Suprapubic skin (tissue), 4 donors: ENCODE measurements at regions not wholly inside any gene's neighbourhood (a gene's known extent, or its start where the extent isn't known, plus 50 kb on each side); places are given as distances from the start of the nearest gene placed in this dataset.

Experiments used
- DNase-seq, 2 donors: peaks; one replicate each; pipeline ENCODE4 v3.0.0-alpha.2; 2019; ENCODE audit warnings: low spot score in 2 of 2
- H3K27ac ChIP-seq: fragments of 200-600 bp; sonication (generic); one replicate; pipeline ENCODE4 v1.5.1; 2019
- H3K27me3 ChIP-seq: fragments of 200-600 bp; sonication (generic); one replicate; pipeline ENCODE4 v1.5.1; 2019
- H3K36me3 ChIP-seq: fragments of 200-600 bp; sonication (generic); one replicate; pipeline ENCODE4 v1.5.1; 2019
- H3K4me1 ChIP-seq: fragments of 200-600 bp; sonication (generic); one replicate; pipeline ENCODE4 v1.5.1; 2019
- H3K4me3 ChIP-seq: fragments of 200-600 bp; sonication (generic); one replicate; pipeline ENCODE4 v1.5.1; 2019; ENCODE audit warnings: mild to moderate bottlenecking
- H3K9me3 ChIP-seq: fragments of 200-600 bp; sonication (generic); one replicate; pipeline ENCODE4 v1.5.1; 2019
- CTCF ChIP-seq, 2 donors: fragments of 200-600 bp in 1 of 2; fragments of 450-650 bp in 1 of 2; sonication (generic) in 1 of 2; IDR thresholded peaks; one replicate each; pipeline ENCODE4 v1.5.1; 2016 to 2019; ENCODE audit warnings: antibody characterized with exemption in 2 of 2, mild to moderate bottlenecking in 1 of 2, moderate library complexity in 1 of 2
- EP300 ChIP-seq: sonication (generic); formaldehyde crosslinking; IDR thresholded peaks from one replicate; pipeline ENCODE4 v1.6.1; 2017; ENCODE audit warnings: antibody characterized with exemption
- POLR2A ChIP-seq, 2 donors: fragments of 450-650 bp; IDR thresholded peaks; one replicate each; pipeline ENCODE4 v1.6.1; 2017; ENCODE audit warnings: antibody characterized with exemption in 2 of 2, mild to moderate bottlenecking in 2 of 2, moderate library complexity in 2 of 2
- POLR2AphosphoS5 ChIP-seq, 3 donors: sonication (generic); formaldehyde crosslinking; IDR thresholded peaks; one replicate each; pipeline ENCODE4 v1.6.1; 2017; ENCODE audit warnings: antibody characterized with exemption in 3 of 3
- WGBS: methylation state at CpG from one replicate; pipeline ENCODE4 v1.1.5; 2018; 5-methylcytosine and 5-hydroxymethylcytosine counted together

- H3K4me1 ChIP-seq = peaks cover 77% of the 10 kb centered on the region
- DNase-seq = no peak
- TF ChIP-seq EP300 = no peak
- TF ChIP-seq POLR2AphosphoS5 (IDR thresholded peaks at IDR 0.05) = peak in 1 of 3 donors; percentile 40
- peak overlapping the region; percentile 29 for H3K4me3 ChIP-seq
- no peaks in the 10 kb centered on the region for H3K9me3 ChIP-seq
- no peaks in the 10 kb centered on the region for H3K27me3 ChIP-seq
- peak overlapping the region; percentile 89 for H3K27ac ChIP-seq
- WGBS = 22% methylated on average over 8 of the region's 8 CpGs
- no peaks in the 10 kb centered on the region for H3K36me3 ChIP-seq
Observed at GRCh38 chr9:694403-695154, 146.9 kb upstream of the DMRT1 start.

- WGBS = 40% methylated on average over 4 of the region's 4 CpGs
- no peaks in the 10 kb centered on the region for H3K36me3 ChIP-seq
- no peaks in the 10 kb centered on the region for H3K27me3 ChIP-seq
- H3K9me3 ChIP-seq = no peaks in the 10 kb centered on the region
- no peak for TF ChIP-seq EP300
- no peak for TF ChIP-seq POLR2AphosphoS5 (IDR thresholded peaks at IDR 0.05)
- no peak for TF ChIP-seq POLR2A (IDR thresholded peaks at IDR 0.05)
- TF ChIP-seq CTCF (IDR thresholded peaks at IDR 0.05) = no peak
- peaks cover 76% of the 10 kb centered on the region for H3K4me1 ChIP-seq
- peak overlapping the region; percentile 89 for H3K27ac ChIP-seq
- no peak for DNase-seq
- no peak overlapping the region for H3K4me3 ChIP-seq
Observed at GRCh38 chr9:695252-695651, 146.2 kb upstream of the DMRT1 start.

GRCh38 chr9:696332-697323 lies 144.9 kb upstream of the DMRT1 start:
- Histone ChIP-seq H3K36me3 (no peaks in the 10 kb centered on the region), H3K27me3 (no peaks in the 10 kb centered on the region), H3K4me3 (no peak overlapping the region), H3K27ac (peak overlapping the region; percentile 89), H3K4me1 (peaks cover 75% of the 10 kb centered on the region), H3K9me3 (no peaks in the 10 kb centered on the region)
- 25% methylated on average over 9 of the region's 9 CpGs for WGBS
- TF ChIP-seq POLR2A (IDR thresholded peaks at IDR 0.05) (no peak), POLR2AphosphoS5 (IDR thresholded peaks at IDR 0.05) (peak in 1 of 3 donors; percentile 9)
- DNase-seq = no peak

- peaks cover 58% of the 10 kb centered on the region for H3K4me1 ChIP-seq
- H3K36me3 ChIP-seq = no peaks in the 10 kb centered on the region
- H3K9me3 ChIP-seq = no peaks in the 10 kb centered on the region
- no peak for DNase-seq
- no peaks in the 10 kb centered on the region for H3K27me3 ChIP-seq
- 94% methylated on average over 5 of the region's 5 CpGs for WGBS
- no peak overlapping the region for H3K27ac ChIP-seq
- no peak overlapping the region for H3K4me3 ChIP-seq
- TF ChIP-seq POLR2AphosphoS5 (IDR thresholded peaks at IDR 0.05) (no peak), POLR2A (IDR thresholded peaks at IDR 0.05) (no peak)
Observed at GRCh38 chr9:698276-698675, 143.2 kb upstream of the DMRT1 start.

- no peak overlapping the region for H3K27ac ChIP-seq
- H3K36me3 ChIP-seq = no peaks in the 10 kb centered on the region
- no peaks in the 10 kb centered on the region for H3K27me3 ChIP-seq
- no peak for DNase-seq
- no peaks in the 10 kb centered on the region for H3K9me3 ChIP-seq
- WGBS = 80% methylated on average over 6 of the region's 6 CpGs
- H3K4me1 ChIP-seq = peaks cover 57% of the 10 kb centered on the region
- H3K4me3 ChIP-seq = no peak overlapping the region
- TF ChIP-seq CTCF (IDR thresholded peaks at IDR 0.05) = no peak
- no peak for TF ChIP-seq EP300
- no peak for TF ChIP-seq POLR2AphosphoS5 (IDR thresholded peaks at IDR 0.05)
- TF ChIP-seq POLR2A (IDR thresholded peaks at IDR 0.05) = no peak
Observed at GRCh38 chr9:698954-699353, 142.5 kb upstream of the DMRT1 start.

GRCh38 chr9:699396-699795 lies 142.1 kb upstream of the DMRT1 start:
- 55% methylated on average over 1 of the region's 1 CpG for WGBS
- Histone ChIP-seq H3K4me3 (no peak overlapping the region), H3K36me3 (no peaks in the 10 kb centered on the region), H3K27ac (peak overlapping the region; percentile 36), H3K9me3 (no peaks in the 10 kb centered on the region), H3K27me3 (no peaks in the 10 kb centered on the region), H3K4me1 (peaks cover 52% of the 10 kb centered on the region)
- DNase-seq = no peak
- TF ChIP-seq CTCF (IDR thresholded peaks at IDR 0.05) (no peak), POLR2A (IDR thresholded peaks at IDR 0.05) (no peak), POLR2AphosphoS5 (IDR thresholded peaks at IDR 0.05) (no peak), EP300 (no peak)
